NB4 (cell line): ENCODE measurements at regions not wholly inside any gene's neighbourhood (a gene's known extent, or its start where the extent isn't known, plus 50 kb on each side); places are given as distances from the start of the nearest gene placed in this dataset.

Experiments used
- CTCF ChIP-seq: IDR thresholded peaks from one replicate; pipeline ENCODE4 v1.5.1; 2012; ENCODE audit warnings: low read depth, low read length
- MYC ChIP-seq: IDR thresholded peaks from 2 replicates; pipeline ENCODE4 v1.6.1; 2011; ENCODE audit warnings: low read depth, low read length
- POLR2A ChIP-seq: IDR thresholded peaks from 2 replicates; pipeline ENCODE4 v1.6.1; 2011; ENCODE audit warnings: mild to moderate bottlenecking; ENCODE audit not compliant: insufficient read length; ENCODE audit errors: extremely low read depth
- TF ChIP-seq, protein P1 (sequence below): IDR thresholded peaks from 2 replicates; pipeline ENCODE4 v1.6.1; 2011; ENCODE audit warnings: low read depth, low read length

- TF ChIP-seq POLR2A (no peak), CTCF (no peak), MYC (no peak)
- TF ChIP-seq, protein P1, sequence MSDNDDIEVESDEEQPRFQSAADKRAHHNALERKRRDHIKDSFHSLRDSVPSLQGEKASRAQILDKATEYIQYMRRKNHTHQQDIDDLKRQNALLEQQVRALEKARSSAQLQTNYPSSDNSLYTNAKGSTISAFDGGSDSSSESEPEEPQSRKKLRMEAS = no peak
These were observed 1464.0 kb downstream of the PCDH7 start for GRCh38 chr4:32184186-32184585.
